ENCODE measurements at regions not wholly inside any gene's neighbourhood (a gene's known extent, or its start where the extent isn't known, plus 50 kb on each side); places are given as distances from the start of the nearest gene placed in this dataset.

GRCh38 chr5:68490406-68490805, 274.9 kb downstream of the PIK3R1 start:
- DNase-seq, result no peak

- no peak for DNase-seq
Observed at GRCh38 chr5:68494771-68495170, 279.2 kb downstream of the PIK3R1 start.

GRCh38 chr5:68499987-68500386, 284.4 kb downstream of the PIK3R1 start:
- no peak for DNase-seq

- no peak for DNase-seq
Observed at GRCh38 chr5:68500813-68501212, 285.3 kb downstream of the PIK3R1 start.

- no peak for DNase-seq
Observed at GRCh38 chr5:68502531-68502930, 287.0 kb downstream of the PIK3R1 start.

- no peak for DNase-seq
Observed at GRCh38 chr5:68504306-68504705, 288.8 kb downstream of the PIK3R1 start.

GRCh38 chr5:68505917-68506860, 290.6 kb downstream of the PIK3R1 start:
- DNase-seq, result peak; percentile 74

- DNase-seq, result no peak
Observed at GRCh38 chr5:68515514-68515913, 300.0 kb downstream of the PIK3R1 start.

- no peak for DNase-seq
Observed at GRCh38 chr5:68518286-68518685, 302.7 kb downstream of the PIK3R1 start.

- DNase-seq, result no peak
Observed at GRCh38 chr5:68519143-68519542, 303.6 kb downstream of the PIK3R1 start.

GRCh38 chr5:68521776-68522175, 306.2 kb downstream of the PIK3R1 start:
- DNase-seq, result no peak

GRCh38 chr5:68522863-68523262, 307.3 kb downstream of the PIK3R1 start:
- DNase-seq, result no peak

GRCh38 chr5:68528821-68529273, 313.3 kb downstream of the PIK3R1 start:
- DNase-seq, result no peak

GRCh38 chr5:68529581-68529980, 314.0 kb downstream of the PIK3R1 start:
- DNase-seq, result peak; percentile 13

- no peak for DNase-seq
Observed at GRCh38 chr5:68531970-68532369, 316.4 kb downstream of the PIK3R1 start.

- no peak for DNase-seq
Observed at GRCh38 chr5:68533051-68533450, 317.5 kb downstream of the PIK3R1 start.

GRCh38 chr5:68533571-68534084, 318.1 kb downstream of the PIK3R1 start:
- no peak for DNase-seq

- DNase-seq, result peak; percentile 73
Observed at GRCh38 chr5:68534131-68534940, 318.8 kb downstream of the PIK3R1 start.

- peak; percentile 35 for DNase-seq
Observed at GRCh38 chr5:68534956-68535520, 319.5 kb downstream of the PIK3R1 start.

GRCh38 chr5:68538814-68539420, 323.4 kb downstream of the PIK3R1 start:
- DNase-seq, result peak; percentile 6

GRCh38 chr5:68540798-68541590, 325.4 kb downstream of the PIK3R1 start:
- DNase-seq, result no peak

GRCh38 chr5:68542207-68542606, 326.7 kb downstream of the PIK3R1 start:
- no peak for DNase-seq
